ENCODE measurements at regions not wholly inside any gene's neighbourhood (a gene's known extent, or its start where the extent isn't known, plus 50 kb on each side); places are given as distances from the start of the nearest gene placed in this dataset.

DNA sequence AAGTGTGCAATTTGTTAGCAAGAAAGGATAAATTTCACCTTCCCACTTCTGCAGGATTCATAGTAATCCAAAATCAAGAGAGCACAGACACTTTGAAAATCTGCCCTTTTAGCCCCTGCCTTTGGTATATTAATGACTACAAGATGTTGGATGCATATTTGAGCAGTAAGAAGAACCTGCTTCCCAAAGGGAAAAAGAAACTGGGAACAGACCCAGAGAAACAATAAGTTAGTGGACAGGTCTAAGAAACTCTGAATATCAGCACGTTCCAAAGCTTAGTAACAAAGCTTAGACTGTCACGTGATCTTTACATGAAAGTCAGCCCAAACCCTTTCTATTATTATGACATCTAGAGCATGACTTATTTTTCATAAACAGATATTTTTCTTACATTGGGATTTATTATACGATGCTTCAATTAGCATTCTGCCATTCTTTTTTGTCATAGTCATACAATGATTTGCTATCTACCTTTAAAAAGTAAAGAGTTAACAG, 390.9 kb upstream of the ADGRL2 start:
- TF ChIP-seq, protein P1, sequence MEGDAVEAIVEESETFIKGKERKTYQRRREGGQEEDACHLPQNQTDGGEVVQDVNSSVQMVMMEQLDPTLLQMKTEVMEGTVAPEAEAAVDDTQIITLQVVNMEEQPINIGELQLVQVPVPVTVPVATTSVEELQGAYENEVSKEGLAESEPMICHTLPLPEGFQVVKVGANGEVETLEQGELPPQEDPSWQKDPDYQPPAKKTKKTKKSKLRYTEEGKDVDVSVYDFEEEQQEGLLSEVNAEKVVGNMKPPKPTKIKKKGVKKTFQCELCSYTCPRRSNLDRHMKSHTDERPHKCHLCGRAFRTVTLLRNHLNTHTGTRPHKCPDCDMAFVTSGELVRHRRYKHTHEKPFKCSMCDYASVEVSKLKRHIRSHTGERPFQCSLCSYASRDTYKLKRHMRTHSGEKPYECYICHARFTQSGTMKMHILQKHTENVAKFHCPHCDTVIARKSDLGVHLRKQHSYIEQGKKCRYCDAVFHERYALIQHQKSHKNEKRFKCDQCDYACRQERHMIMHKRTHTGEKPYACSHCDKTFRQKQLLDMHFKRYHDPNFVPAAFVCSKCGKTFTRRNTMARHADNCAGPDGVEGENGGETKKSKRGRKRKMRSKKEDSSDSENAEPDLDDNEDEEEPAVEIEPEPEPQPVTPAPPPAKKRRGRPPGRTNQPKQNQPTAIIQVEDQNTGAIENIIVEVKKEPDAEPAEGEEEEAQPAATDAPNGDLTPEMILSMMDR (conservative IDR thresholded peaks at IDR 0.05): no peak

DNA sequence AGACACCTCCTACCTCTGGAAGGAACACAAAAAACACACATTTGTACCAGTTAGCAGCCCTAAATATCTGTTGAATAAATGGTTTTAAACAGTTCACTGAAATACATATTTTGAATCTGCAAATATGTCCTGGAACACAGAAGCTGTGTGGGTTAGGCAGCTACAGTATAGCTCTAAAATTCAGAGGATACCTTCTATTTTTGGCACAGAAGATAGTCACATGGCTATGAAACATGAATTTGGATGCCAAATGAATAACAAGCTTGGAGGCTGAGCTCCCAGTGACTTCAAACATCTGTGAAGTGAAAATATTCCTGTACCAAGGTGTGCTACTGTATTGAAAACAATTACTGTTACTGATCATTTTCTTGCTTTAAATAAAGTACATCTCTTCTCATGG, 391.5 kb upstream of the ADGRL2 start:
- TF ChIP-seq, protein P1 (conservative IDR thresholded peaks at IDR 0.05): no peak
- no peak overlapping the region for H3K27ac ChIP-seq

More for the DNA sequence above, 390.9 kb upstream of the ADGRL2 start:
- no peak overlapping the region for H3K27ac ChIP-seq

- TF ChIP-seq, protein P1 (conservative IDR thresholded peaks at IDR 0.05): no peak
- peak overlapping the region; percentile 53; the same call in 1 of the 2 replicates for H3K27ac ChIP-seq
Measured at GRCh38 chr1:81408419-81408818, 392.3 kb upstream of the ADGRL2 start.

- TF ChIP-seq, protein P1 (conservative IDR thresholded peaks at IDR 0.05): no peak
- peak overlapping the region; percentile 53 for H3K27ac ChIP-seq
Measured at GRCh38 chr1:81407000-81407821, 393.5 kb upstream of the ADGRL2 start.

DNA sequence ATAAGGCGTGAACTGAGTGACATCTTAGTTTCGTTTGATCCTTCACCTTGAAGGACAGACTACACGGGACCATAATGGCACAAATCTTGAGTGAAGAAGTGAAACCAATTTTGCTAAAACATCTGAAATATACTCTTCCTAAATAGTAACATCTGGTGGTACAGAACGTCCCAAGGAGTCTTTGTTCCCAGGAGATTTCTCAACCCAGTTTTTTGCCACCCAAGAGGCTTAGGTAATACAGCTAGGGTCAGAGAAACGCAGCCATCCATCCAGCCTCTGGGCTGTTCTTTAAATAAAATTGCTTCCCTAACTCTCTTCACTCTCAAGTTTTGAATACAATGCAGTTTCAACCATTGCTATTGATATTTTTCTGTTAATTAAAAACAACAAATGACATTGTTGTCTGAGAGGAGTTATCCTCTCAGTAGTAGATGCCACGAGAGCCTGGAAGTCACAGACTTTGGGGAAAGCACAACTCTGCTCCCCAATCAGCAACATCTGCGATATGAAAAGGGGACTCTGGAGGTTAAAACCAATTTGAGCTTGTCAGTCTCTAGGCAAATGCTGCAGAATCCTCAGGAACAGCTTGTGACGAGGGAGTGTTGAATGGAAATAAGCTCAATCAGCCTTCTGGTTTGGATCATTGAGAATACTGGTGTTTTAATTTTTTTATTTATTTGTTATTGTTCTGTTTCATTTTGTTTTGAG, 394.3 kb upstream of the ADGRL2 start:
- H3K27ac ChIP-seq: peak overlapping the region; percentile 53
- TF ChIP-seq, protein P1 (conservative IDR thresholded peaks at IDR 0.05): no peak

DNA sequence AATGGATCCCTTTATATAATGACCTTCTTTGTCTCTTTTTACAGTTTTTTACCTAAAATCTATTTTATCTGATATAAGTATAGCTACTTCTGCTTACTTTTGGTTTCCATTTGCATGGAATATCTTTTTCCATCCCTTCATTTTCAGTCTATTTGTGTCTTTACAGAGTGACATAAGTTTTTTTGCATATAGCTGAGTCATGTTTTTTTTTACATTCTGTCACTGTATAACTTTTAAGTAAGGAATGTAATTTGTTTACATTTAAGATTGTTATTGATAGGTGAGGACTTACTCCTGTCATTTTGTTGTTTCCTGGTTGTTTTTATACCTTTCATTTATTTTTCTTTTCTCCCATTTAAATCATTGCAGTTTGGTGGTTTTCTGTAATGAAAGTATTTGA, 402.7 kb upstream of the ADGRL2 start:
- no peak overlapping the region for H3K27ac ChIP-seq
- TF ChIP-seq, protein P1 (conservative IDR thresholded peaks at IDR 0.05): no peak

GRCh38 chr1:81392526-81393226, 408.1 kb upstream of the ADGRL2 start:
- TF ChIP-seq, protein P1 (conservative IDR thresholded peaks at IDR 0.05): no peak
- no peak overlapping the region for H3K27ac ChIP-seq
